Heart right ventricle (tissue), 16 donors: ENCODE measurements at regions not wholly inside any gene's neighbourhood (a gene's known extent, or its start where the extent isn't known, plus 50 kb on each side); places are given as distances from the start of the nearest gene placed in this dataset.

Source experiments
- ATAC-seq, 8 donors: fragments of 200-7000 bp; cut with Tn5 transposase; one replicate each; pipeline ENCODE4 v1.9.1; 2020; ENCODE audit warnings: mild to moderate bottlenecking in 8 of 8, moderate library complexity in 8 of 8, moderate number of reproducible peaks in 1 of 8
- DNase-seq, 2 donors: peaks; one replicate each; pipeline ENCODE4 v3.0.0-alpha.2; 2020
- H3K27ac ChIP-seq, 10 donors: fragments of 200-600 bp; sonication (generic) in 2 of 10; one replicate each; pipeline versions ENCODE4 v1.5.0 to v1.8.0; 2020 to 2022; ENCODE audit warnings: mild to moderate bottlenecking in 3 of 10
- H3K27me3 ChIP-seq, 7 donors: fragments of 200-600 bp; one replicate each; pipeline ENCODE4 v1.8.0; 2021 to 2022; ENCODE audit warnings: mild to moderate bottlenecking in 2 of 7
- H3K36me3 ChIP-seq, 9 donors: fragments of 200-600 bp; sonication (generic) in 1 of 9; one replicate each; pipeline versions ENCODE4 v1.5.0 to v1.8.0; 2020 to 2022; ENCODE audit warnings: mild to moderate bottlenecking in 2 of 9
- H3K4me1 ChIP-seq, 9 donors: fragments of 200-600 bp; sonication (generic) in 1 of 9; one replicate each; pipeline versions ENCODE4 v1.5.0 to v1.8.0; 2020 to 2022; ENCODE audit warnings: mild to moderate bottlenecking in 4 of 9
- H3K4me3 ChIP-seq, 10 donors: fragments of 200-600 bp; sonication (generic) in 2 of 10; one replicate each; pipeline versions ENCODE4 v1.5.0 to v1.8.0; 2020 to 2022; ENCODE audit warnings: mild to moderate bottlenecking in 7 of 10, moderate library complexity in 2 of 10
- H3K9me3 ChIP-seq, 11 donors: fragments of 200-600 bp in 10 of 11; sonication (generic) in 2 of 11; one replicate each; pipeline versions ENCODE4 v1.5.0 to v1.8.0; 2013 to 2022; ENCODE audit warnings: mild to moderate bottlenecking in 2 of 11, control low read depth in 1 of 11, moderate library complexity in 1 of 11
- CTCF ChIP-seq, 9 donors: fragments of 200-600 bp; sonication (generic) in 2 of 9; IDR thresholded peaks; one replicate each; pipeline versions ENCODE4 v1.5.0 to v1.8.0; 2021 to 2022; ENCODE audit warnings: antibody characterized with exemption in 9 of 9, mild to moderate bottlenecking in 5 of 9, moderate library complexity in 1 of 9
- WGBS, 2 donors: extraction: QIAGEN DNeasy Blood & Tissue Kit; methylation state at CpG; one replicate each; pipeline ENCODE4 v1.1.7; 2013; ENCODE audit warnings: inconsistent platforms in 1 of 2; 5-methylcytosine and 5-hydroxymethylcytosine counted together
- intact Hi-C, 10 donors: fragments of 100-400 bp; cut with DNase I; formaldehyde crosslinking; loops; one replicate each; pipeline versions ENCODE4 v1.11.1 to v1.14.2; 2022
- donor health status: Arrhythmogenic right ventricular cardiomyopathy.
- donor health status: ischemic (EF 13 %, LVEDD 7.1; RV severe dilation, severe dysfunction).
- donor health status: healthy with polysubstance abuse.
- donor health status: DM: no; HTN: yes; CAD: no.
- donor health status: DM: no; HTN: no; CAD: no.
- donor health status: ischemic (EF 25% LVEDD 6.9; RV normal size, moderate dysfunction).
- donor health status: ischemic (EF 25% LVEDD 5.7; RV mildly dilated, moderate dysfunction).
- donor health status: healthy.
- donor health status: DM: yes; HTN: yes; CAD: no.
- donor health status: Ischemic cardiomyopathy.
- donor health status: ischemic (EF 35%, LVEDD 5.7; RV mildly dilated, moderate dysfunction).
- donor health status: nonischemic (EF 11% LVEDD 7.7; RV severe dilation, severe dysfunction).
- donor health status: DM: yes; HTN: yes; CAD: no.
- donor health status: PGD.
- donor health status: ischemic (EF 29% LVEDD 5.4; RV normal size, mild dysfunction).
- donor health status: nonischemic (EF 23%, LVEDD 6.1; RV moderate dilation, normal function).

GRCh38 chr2:242019344-242019743 is 149.8 kb downstream of the RTP5 start:
- Histone ChIP-seq H3K27me3 (peaks cover 0 to 20% (median under 1%) of the 10 kb centered on the region in 7 donors), H3K4me1 (no peaks in the 10 kb centered on the region), H3K36me3 (no peaks in the 10 kb centered on the region), H3K9me3 (no peaks in the 10 kb centered on the region), H3K27ac (no peak overlapping the region), H3K4me3 (no peak overlapping the region)
- ATAC-seq (peak in 1 of 8 donors; percentile 26), DNase-seq (no peak)
- no peak for TF ChIP-seq CTCF (IDR thresholded peaks at IDR 0.05)
- intact Hi-C loops: no loop called here
- 85 to 90% methylated on average over 11 of the region's 11 CpGs for WGBS, 2 donors

GRCh38 chr2:242020196-242021004 is 150.9 kb downstream of the RTP5 start:
- no peak overlapping the region for H3K27ac ChIP-seq
- peak in 1 of 2 donors; percentile 9 for DNase-seq
- TF ChIP-seq CTCF (IDR thresholded peaks at IDR 0.05): peak in 1 of 9 donors; percentile 13
- no peaks in the 10 kb centered on the region for H3K36me3 ChIP-seq
- WGBS, 2 donors: 56 to 57% methylated on average over 26 of the region's 26 CpGs
- H3K4me3 ChIP-seq: no peak overlapping the region
- no peaks in the 10 kb centered on the region for H3K4me1 ChIP-seq
- ATAC-seq: peak in 4 of 8 donors; percentile 49 to 90 (median 56)
- H3K27me3 ChIP-seq: peaks cover 0 to 31% (median 11%) of the 10 kb centered on the region in 7 donors
- no peaks in the 10 kb centered on the region for H3K9me3 ChIP-seq
- intact Hi-C loops: no loop called here

GRCh38 chr2:242022550-242023290 is 153.2 kb downstream of the RTP5 start:
- WGBS, 2 donors: 81 to 90% methylated on average over 12 of the region's 12 CpGs
- no peak for DNase-seq
- no peak for ATAC-seq

More at GRCh38 chr2:242022550-242023290, 153.2 kb downstream of the RTP5 start:
- Histone ChIP-seq H3K9me3 (no peaks in the 10 kb centered on the region), H3K36me3 (no peaks in the 10 kb centered on the region), H3K27me3 (peaks cover 0 to 46% (median 16%) of the 10 kb centered on the region in 7 donors), H3K4me3 (no peak overlapping the region), H3K27ac (no peak overlapping the region), H3K4me1 (no peaks in the 10 kb centered on the region)
- no peak for TF ChIP-seq CTCF (IDR thresholded peaks at IDR 0.05)
- intact Hi-C loops: no loop called here
